Mucosa of descending colon (tissue), 3 donors: ENCODE measurements at regions not wholly inside any gene's neighbourhood (a gene's known extent, or its start where the extent isn't known, plus 50 kb on each side); places are given as distances from the start of the nearest gene placed in this dataset.

Experiments used
- ATAC-seq: fragments of 200-7000 bp; cut with Tn5 transposase; one replicate; pipeline ENCODE4 v1.9.1; 2020; ENCODE audit warnings: mild to moderate bottlenecking, moderate library complexity
- DNase-seq, 3 donors: peaks; one replicate each; pipeline ENCODE4 v3.0.0-alpha.2; 2020
- H3K36me3 ChIP-seq: fragments of 200-600 bp; one replicate; pipeline ENCODE4 v1.8.0; 2021; ENCODE audit warnings: low read depth, mild to moderate bottlenecking
- H3K4me1 ChIP-seq: fragments of 200-600 bp; one replicate; pipeline ENCODE4 v1.8.0; 2021; ENCODE audit warnings: low read depth, mild to moderate bottlenecking
- H3K4me3 ChIP-seq: fragments of 200-600 bp; one replicate; pipeline ENCODE4 v1.8.0; 2021; ENCODE audit warnings: mild to moderate bottlenecking
- H3K9me3 ChIP-seq: fragments of 200-600 bp; one replicate; pipeline ENCODE4 v1.8.0; 2021; ENCODE audit warnings: mild to moderate bottlenecking
- CTCF ChIP-seq: fragments of 200-600 bp; IDR thresholded peaks from one replicate; pipeline ENCODE4 v1.8.0; 2022; ENCODE audit warnings: antibody characterized with exemption, mild to moderate bottlenecking
- intact Hi-C, 2 donors: fragments of 100-400 bp; cut with DNase I in 1 of 2; cut with micrococcal nuclease in 1 of 2; formaldehyde crosslinking; loops; one replicate each; pipeline versions ENCODE4 v1.11.0 to v1.11.1; 2022; cut with DNase I, micrococcal nuclease
- donor health status: DM: no; HTN: no; CAD: no; lungs with moderate emphysema.
- donor health status: DM: no; HTN: no; CAD: no.
- donor health status: DM: no; HTN: yes; CAD: no.

GRCh38 chr5:58392496-58392895 lies 67.4 kb downstream of the PLK2 start:
- Histone ChIP-seq H3K9me3 (no peaks in the 10 kb centered on the region), H3K4me3 (no peak overlapping the region), H3K36me3 (no peaks in the 10 kb centered on the region), H3K4me1 (no peaks in the 10 kb centered on the region)
- ATAC-seq (no peak), DNase-seq (no peak)
- intact Hi-C loops: no loop called here
- no peak for TF ChIP-seq CTCF

GRCh38 chr5:58383448-58383847 lies 76.4 kb downstream of the PLK2 start:
- no peak for TF ChIP-seq CTCF
- H3K9me3 ChIP-seq: peaks cover 21% of the 10 kb centered on the region

GRCh38 chr5:58382131-58382534 lies 77.8 kb downstream of the PLK2 start:
- no peaks in the 10 kb centered on the region for H3K36me3 ChIP-seq

More at GRCh38 chr5:58383448-58383847, 76.4 kb downstream of the PLK2 start:
- ATAC-seq (no peak), DNase-seq (no peak)
- intact Hi-C loops: no loop called here
- H3K4me3 ChIP-seq: no peak overlapping the region
- H3K36me3 ChIP-seq: no peaks in the 10 kb centered on the region
- no peaks in the 10 kb centered on the region for H3K4me1 ChIP-seq

GRCh38 chr5:58381566-58381965 lies 78.3 kb downstream of the PLK2 start:
- no peak for DNase-seq
- intact Hi-C loops: no loop called here
- ATAC-seq: no peak
- Histone ChIP-seq H3K4me3 (no peak overlapping the region), H3K9me3 (peaks cover 21% of the 10 kb centered on the region), H3K4me1 (no peaks in the 10 kb centered on the region), H3K36me3 (no peaks in the 10 kb centered on the region)
- no peak for TF ChIP-seq CTCF

More at GRCh38 chr5:58382131-58382534, 77.8 kb downstream of the PLK2 start:
- DNase-seq (no peak), ATAC-seq (no peak)
- Histone ChIP-seq H3K4me3 (no peak overlapping the region), H3K9me3 (peaks cover 21% of the 10 kb centered on the region), H3K4me1 (no peaks in the 10 kb centered on the region)
- no peak for TF ChIP-seq CTCF
- intact Hi-C loops: no loop called here

GRCh38 chr5:58380655-58381054 lies 79.2 kb downstream of the PLK2 start:
- TF ChIP-seq CTCF: no peak
- intact Hi-C loops: no loop called here
- no peaks in the 10 kb centered on the region for H3K4me1 ChIP-seq
- H3K4me3 ChIP-seq: no peak overlapping the region
- no peaks in the 10 kb centered on the region for H3K36me3 ChIP-seq
- DNase-seq: no peak
- peaks cover 21% of the 10 kb centered on the region for H3K9me3 ChIP-seq
- ATAC-seq: no peak
